ENCODE measurements at regions not wholly inside any gene's neighbourhood (a gene's known extent, or its start where the extent isn't known, plus 50 kb on each side); places are given as distances from the start of the nearest gene placed in this dataset.

- TF ChIP-seq CTCF (IDR thresholded peaks at IDR 0.05) (no peak), POLR2A (IDR thresholded peaks at IDR 0.05) (no peak)
Measured at GRCh38 chr16:73166441-73166851, 118.5 kb upstream of the ZFHX3 start.
